ENCODE measurements at regions not wholly inside any gene's neighbourhood (a gene's known extent, or its start where the extent isn't known, plus 50 kb on each side); places are given as distances from the start of the nearest gene placed in this dataset.

GRCh38 chr7:16347066-16347826 is 74.1 kb downstream of the CRPPA start:
- no peak for TF ChIP-seq CTCF (IDR thresholded peaks at IDR 0.05; ENCODE audit: low read depth, low read length, poor library complexity, severe bottlenecking)
- TF ChIP-seq EZH2phosphoT487 (IDR thresholded peaks at IDR 0.05; ENCODE audit: borderline replicate concordance, low read length), result no peak

All from DOHH2 (cell line).